ENCODE measurements at regions not wholly inside any gene's neighbourhood (a gene's known extent, or its start where the extent isn't known, plus 50 kb on each side); places are given as distances from the start of the nearest gene placed in this dataset.
"Not testable (repeated sequence)": the region's sequence is repeated elsewhere in the genome, so short reads cannot be mapped to it uniquely, and the experiment has no call there.

DNA sequence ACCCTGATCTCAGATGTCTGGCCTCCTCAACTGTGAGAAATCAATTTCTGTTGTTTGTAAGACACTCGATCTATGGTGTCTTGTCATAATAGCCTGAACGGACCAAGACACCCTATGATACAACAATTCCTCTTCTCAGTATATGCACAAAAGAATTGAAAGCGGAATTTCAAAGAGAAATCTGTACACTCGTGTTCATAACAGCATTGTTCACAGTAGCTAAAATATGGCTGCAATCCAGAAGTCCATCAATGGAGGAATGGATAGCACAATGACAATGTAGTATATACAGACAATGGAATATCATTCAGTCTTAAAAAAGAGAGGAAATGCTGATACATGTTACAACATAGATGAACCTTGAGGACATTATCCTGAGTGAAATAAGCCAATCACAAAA is 354.6 kb downstream of the SFMBT2 start:
- no peak for DNase-seq

DNA sequence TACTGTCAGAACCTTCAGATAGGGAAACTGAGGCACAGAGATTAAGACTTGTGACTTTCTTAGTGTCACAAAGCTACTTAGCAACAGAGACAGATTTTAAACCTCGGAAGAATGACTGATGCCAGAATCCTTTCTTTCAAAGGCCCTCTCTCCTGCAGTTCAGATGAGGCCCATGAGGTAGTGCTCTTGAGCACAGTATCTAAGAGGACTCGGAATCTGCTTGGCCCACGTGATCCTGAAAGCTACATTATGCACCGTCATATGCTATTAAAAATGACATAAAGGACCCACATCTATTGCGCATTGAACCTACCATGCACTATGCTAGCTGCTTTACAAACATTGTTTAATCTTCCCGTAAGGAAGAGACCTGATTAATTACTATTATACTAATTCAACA is 355.9 kb downstream of the SFMBT2 start:
- DNase-seq: no peak

GRCh38 chr10:7053195-7053594 is 357.6 kb downstream of the SFMBT2 start:
- no peak for DNase-seq

DNA sequence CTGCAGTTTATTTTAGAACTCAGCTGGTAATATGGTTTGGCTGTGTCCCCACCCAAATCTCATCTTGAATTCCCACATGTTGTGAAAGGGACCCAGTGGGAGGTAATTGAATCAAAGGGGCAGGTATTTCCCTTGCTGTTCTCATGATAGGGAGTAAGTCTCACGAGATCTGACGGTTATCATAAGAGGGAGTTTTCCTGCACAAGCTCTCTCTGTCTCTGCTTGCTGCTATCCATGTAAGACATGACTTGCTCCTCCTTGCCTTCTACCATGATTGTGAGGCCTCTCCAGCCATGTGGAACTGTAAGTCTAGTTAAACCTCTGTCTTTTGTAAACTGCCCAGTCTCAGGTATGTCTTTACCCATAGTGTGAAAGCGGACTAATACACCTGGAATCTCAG is 360.8 kb downstream of the SFMBT2 start:
- not testable (repeated sequence) for DNase-seq

DNA sequence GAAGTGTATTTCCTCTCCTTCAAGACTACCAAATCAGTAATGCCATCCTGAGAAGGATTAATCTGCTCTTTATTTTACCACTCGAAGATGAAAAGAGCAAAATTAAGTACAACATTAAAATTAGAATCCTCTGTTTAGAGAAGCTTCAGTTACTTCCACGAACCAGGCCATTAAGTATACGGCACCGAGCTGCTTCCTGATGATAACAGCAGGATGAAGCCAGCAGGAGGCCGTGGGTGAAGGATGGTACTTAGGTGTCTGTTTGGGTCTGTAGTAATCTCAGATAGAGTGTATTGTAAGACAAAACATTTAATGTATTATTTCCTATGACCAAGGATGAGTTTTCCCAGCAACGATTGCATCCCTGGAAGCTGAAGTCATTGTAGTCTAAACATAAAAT is 362.8 kb downstream of the SFMBT2 start:
- DNase-seq: no peak

DNA sequence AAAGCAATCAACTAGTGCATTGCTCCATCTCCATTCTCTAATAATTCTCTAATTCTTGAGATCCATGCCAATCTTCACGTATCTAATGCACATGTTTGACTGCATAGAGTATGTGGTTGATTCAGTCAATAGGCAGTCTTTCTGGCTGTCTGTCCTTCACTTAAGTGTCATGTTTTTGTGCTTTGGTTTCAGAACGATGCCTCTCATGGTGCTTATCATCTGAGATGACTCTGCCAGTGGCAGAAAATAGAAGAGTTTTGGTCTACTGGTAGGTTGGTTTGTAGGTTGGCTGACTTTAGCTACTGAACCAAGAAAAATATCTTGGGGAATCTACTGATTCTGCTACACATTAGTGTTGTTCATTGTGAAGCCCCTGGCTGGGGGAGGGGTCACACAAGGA is 364.2 kb downstream of the SFMBT2 start:
- DNase-seq: no peak

DNA sequence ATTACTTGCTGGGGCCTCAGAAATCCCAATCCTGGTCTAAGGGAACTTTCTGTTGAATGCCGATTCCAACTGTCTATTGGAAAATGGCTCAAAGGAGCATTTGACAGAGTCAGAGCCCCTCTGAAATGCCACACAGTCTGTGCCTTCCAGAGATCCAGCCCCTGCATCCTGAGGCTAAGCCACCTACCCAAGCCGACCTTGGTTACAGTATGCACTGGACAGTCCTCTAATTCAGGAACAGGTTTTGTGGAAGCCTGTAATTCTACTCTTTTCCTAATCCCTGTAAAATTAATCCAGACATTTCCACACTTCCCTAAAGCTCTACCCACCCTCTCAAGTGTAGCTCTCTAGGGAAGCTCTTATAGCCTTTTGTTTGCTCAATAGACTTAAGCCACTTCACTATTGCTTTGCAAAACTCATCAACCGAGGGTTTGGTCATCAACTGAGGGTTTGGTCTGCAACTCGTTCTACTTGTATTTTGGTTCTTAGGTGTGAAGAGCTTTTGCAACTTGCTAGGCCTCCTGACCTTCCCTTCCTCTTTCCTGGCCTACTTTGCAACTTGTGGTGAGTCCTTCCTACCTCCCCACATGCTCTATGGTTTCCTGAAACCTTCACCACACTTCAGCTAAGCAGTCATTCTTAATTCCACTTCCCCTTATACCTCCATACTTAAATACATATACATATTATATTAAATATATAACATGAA is 364.8 kb downstream of the SFMBT2 start:
- no peak for DNase-seq

- no peak for DNase-seq
Measured at GRCh38 chr10:7043055-7043653, 367.7 kb downstream of the SFMBT2 start.

GRCh38 chr10:7042419-7043054 is 368.3 kb downstream of the SFMBT2 start:
- DNase-seq: no peak

- DNase-seq: no peak
Measured at GRCh38 chr10:7042000-7042399, 368.8 kb downstream of the SFMBT2 start.

- DNase-seq: no peak
Measured at GRCh38 chr10:7040681-7041080, 370.2 kb downstream of the SFMBT2 start.

DNA sequence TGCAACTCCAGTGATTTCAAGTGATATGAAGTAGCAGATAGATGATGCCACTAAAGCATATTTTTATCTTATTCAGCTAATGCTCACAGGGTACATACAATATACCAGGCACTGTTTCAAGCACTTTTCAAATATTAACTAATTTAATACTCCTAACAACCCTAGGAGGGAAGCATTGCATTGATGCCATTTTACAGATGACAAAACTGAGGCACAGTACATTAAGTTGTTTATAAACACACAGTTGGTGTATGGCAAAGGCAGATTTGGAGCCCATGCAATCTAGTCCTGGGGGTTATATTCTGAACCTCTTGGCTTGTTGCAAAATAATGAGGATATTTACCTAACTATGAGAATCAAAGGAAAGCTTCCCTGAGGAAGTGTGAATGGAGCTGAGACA is 371.0 kb downstream of the SFMBT2 start:
- no peak for DNase-seq

DNA sequence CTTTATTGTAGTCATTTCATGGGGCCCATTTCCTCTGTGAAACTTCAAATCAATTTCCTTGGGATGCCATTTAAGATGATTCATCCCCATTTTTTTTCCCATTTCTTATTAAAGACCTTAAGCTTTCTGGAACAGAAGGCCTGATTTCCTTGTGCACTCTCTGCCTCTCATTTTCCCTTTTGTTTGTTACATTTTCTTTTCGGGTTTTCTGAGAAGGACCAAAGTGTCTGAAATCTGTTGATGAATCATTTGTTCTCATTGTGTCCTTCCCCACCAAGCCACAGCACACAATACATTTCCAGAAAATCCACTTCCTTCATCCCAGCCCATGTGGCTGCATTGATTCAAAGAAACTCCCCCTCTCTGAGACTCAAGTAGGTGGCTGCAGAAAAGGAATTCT is 372.4 kb downstream of the SFMBT2 start:
- no peak for DNase-seq

DNA sequence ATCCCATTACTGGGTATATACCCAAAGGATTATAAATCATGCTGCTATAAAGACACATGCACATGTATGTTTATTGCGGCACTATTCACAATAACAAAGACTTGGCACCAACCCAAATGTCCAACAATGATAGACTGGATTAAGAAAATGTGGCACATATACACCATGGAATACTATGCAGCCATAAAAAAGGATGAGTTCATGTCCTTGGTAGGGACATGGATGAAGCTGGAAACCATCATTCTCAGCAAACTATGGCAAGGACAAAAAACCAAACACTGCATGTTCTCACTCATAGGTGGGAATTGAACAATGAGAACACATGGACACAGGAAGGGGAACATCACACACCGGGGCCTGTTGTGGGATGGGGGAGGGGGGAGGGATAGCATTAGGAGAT is 373.4 kb downstream of the SFMBT2 start:
- not testable (repeated sequence) for DNase-seq

GRCh38 chr10:7036951-7037350 is 373.9 kb downstream of the SFMBT2 start:
- DNase-seq: no peak

DNA sequence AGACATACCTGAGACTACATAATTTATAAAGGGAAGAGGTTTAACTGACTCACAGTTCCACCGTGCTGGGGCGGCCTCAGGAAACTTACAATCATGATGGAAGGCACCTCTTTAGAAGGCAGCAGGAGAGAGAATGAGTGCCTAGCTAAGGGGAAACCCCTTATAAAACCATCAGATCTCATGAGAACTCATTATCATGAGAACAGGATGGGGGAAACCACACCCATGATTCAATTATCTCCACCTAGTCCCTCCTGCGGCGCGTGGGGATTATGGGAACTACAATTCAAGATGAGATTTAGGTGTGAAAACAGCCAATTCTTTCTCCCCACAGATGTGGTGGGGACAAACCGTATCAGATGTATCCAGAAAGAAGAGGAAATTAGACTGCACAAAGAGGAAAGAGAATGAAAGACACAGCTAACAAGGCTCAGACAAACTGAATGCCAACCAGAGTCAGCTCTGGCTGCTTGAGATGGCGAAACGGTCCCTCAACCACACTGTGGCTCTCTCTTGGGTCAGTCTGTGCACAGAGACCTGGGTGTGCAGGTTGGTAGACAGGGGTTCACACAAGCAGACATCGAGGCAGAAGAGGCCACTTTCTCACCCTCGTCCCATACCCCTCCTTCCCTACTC is 375.6 kb downstream of the SFMBT2 start:
- DNase-seq: no peak

DNA sequence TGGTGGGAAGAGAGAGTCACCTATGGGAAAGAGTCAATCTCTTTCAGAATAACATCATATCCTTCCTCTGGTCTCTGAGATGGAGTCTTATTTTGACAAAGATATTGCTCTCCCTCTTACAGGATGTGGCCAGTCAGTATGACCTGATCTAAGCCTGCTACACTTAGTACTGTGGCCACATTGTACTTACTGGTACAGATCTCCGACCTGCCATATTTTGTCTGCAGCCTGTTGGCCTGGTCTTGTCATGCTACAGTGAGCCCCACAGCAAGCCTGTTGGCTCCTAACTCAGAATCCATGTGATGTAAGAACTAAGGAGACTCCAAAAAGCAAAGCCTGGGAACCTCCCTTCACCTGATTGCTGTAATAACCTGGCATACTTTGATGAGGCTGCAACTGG is 377.8 kb downstream of the SFMBT2 start:
- DNase-seq: no peak

GRCh38 chr10:7030134-7030855 is 380.5 kb downstream of the SFMBT2 start:
- no peak for DNase-seq

- DNase-seq: no peak
Measured at GRCh38 chr10:7029672-7030071, 381.2 kb downstream of the SFMBT2 start.

DNA sequence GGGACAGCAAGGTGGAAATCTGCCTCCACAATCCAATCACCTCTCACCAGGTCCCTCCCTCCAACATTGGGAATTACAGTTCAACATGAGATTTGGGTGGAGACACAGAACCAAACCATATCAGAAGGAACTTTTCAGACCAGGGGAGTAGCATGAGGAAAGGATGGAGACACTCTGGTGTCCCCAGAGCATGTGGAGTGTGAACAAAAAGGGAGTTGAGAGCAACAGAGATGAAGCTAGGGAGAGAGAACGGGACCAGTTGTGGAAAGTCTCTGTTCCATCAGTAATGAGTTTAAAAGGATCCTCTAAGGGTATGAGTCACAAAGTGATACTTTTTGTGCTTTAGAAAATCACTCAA is 382.0 kb downstream of the SFMBT2 start:
- no peak for DNase-seq

DNA sequence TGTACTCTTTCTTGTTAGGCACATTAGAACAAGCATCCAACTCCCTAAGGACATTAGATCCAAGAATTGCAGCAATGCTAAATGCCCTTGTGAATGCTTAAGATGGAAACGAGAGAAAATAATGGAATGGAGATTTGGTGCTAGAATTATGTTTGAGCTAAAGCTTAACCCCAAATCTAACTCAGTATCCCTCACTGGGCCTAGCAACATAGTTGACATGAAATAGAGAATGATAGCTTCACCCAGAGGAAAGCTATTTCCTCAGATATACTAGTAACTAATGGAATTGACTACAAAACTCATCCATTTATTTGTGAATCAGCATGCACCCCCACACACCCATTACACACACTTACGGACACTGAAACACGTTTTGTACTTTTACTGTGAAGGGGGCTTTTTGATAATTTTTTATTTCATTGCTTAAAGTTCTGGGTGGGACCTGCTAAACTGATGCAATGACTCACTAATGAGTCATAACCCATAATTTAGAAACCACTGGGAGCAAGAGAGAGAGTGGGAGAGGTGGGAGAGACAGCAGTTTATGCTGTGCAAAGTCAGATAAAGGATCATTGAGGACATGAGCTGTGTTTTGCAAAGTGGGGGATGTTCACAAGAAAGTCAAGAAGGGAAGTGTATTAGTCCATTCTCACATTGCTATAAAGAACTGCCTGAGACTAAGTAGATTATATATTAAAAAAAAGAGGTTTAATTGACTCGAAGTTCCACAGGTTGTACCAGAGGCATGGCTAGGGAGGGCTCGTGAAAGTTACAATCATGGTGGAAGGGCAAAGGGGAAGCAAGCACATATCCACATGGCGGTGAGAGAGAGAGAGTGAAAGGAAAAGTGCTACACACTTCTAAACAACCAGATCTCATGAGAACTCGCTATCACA is 382.7 kb downstream of the SFMBT2 start:
- DNase-seq: no peak

DNA sequence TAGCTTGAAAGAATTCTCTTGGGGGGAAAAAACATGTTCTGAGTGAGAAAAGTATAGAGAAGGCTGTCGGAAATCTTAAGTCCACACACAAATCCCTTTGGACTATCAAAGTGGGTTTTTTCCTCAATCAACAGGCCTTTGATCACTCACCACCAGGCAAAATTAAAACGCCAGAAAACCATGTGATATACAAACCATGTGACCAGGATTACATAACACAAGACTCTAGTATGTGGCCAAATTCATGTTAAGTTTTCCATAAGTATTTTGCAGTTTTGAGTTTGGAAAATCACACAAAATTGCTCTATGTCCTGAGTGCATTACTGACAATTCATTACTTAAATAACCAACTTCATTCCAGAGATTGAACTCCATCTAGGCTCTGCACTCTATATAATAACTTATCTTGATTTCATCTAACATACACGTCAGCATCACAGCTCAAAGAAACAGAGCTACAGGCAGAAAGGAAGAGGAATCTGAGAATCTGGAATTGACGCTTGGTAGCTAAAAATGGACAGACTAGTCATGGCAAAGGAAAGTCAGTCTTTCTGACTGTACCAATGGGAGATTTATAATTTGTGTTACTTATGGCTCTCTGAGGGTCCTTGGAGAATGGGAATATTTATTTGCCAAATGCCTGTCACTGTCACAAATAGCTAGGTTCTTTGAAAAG is 383.5 kb downstream of the SFMBT2 start:
- no peak for DNase-seq
